Anterior cingulate cortex (tissue), 58 donors: ENCODE measurements at regions not wholly inside any gene's neighbourhood (a gene's known extent, or its start where the extent isn't known, plus 50 kb on each side); places are given as distances from the start of the nearest gene placed in this dataset.
"Not testable (repeated sequence)": the region's sequence is repeated elsewhere in the genome, so short reads cannot be mapped to it uniquely, and the experiment has no call there.

Source experiments
- DNase-seq, 58 donors: peaks; one replicate each; lab custom pipeline; 2025; lab: John Stamatoyannopoulos, UW

GRCh38 chr7:20519645-20520044 is 95.8 kb upstream of the ABCB5 start:
- peak in 9 of 58 donors; percentile 3 to 35 (median 13) for DNase-seq

GRCh38 chr7:20520530-20520929 is 94.9 kb upstream of the ABCB5 start:
- DNase-seq: no peak

- DNase-seq: no peak
Measured at GRCh38 chr7:20521243-20521642, 94.2 kb upstream of the ABCB5 start.

GRCh38 chr7:20529260-20529659 is 86.2 kb upstream of the ABCB5 start:
- no peak for DNase-seq

- peak in 2 of 58 donors; percentile 4 to 11 for DNase-seq
Measured at GRCh38 chr7:20532890-20533289, 82.6 kb upstream of the ABCB5 start.

- no peak for DNase-seq
Measured at GRCh38 chr7:20534543-20534942, 80.9 kb upstream of the ABCB5 start.

GRCh38 chr7:20535541-20535940 is 79.9 kb upstream of the ABCB5 start:
- DNase-seq: no peak

- no peak for DNase-seq
Measured at GRCh38 chr7:20539201-20539600, 76.3 kb upstream of the ABCB5 start.

- no peak for DNase-seq
Measured at GRCh38 chr7:20541608-20542349, 73.7 kb upstream of the ABCB5 start.

GRCh38 chr7:20542594-20542993 is 72.9 kb upstream of the ABCB5 start:
- DNase-seq: peak in 3 of 58 donors; percentile 4 to 40 (median 10)

GRCh38 chr7:20543500-20543899 is 72.0 kb upstream of the ABCB5 start:
- DNase-seq: no peak

- no peak for DNase-seq
Measured at GRCh38 chr7:20545016-20545415, 70.5 kb upstream of the ABCB5 start.

GRCh38 chr7:20546958-20547357 is 68.5 kb upstream of the ABCB5 start:
- not testable (repeated sequence) for DNase-seq

- DNase-seq: no peak
Measured at GRCh38 chr7:20554072-20554471, 61.4 kb upstream of the ABCB5 start.

- no peak for DNase-seq
Measured at GRCh38 chr7:20556091-20556490, 59.4 kb upstream of the ABCB5 start.

GRCh38 chr7:20557116-20557515 is 58.4 kb upstream of the ABCB5 start:
- no peak for DNase-seq

GRCh38 chr7:20558963-20559716 is 56.3 kb upstream of the ABCB5 start:
- DNase-seq: no peak

- DNase-seq: no peak
Measured at GRCh38 chr7:20559883-20560282, 55.6 kb upstream of the ABCB5 start.

- no peak for DNase-seq
Measured at GRCh38 chr7:20560325-20561180, 54.9 kb upstream of the ABCB5 start.

- no peak for DNase-seq
Measured at GRCh38 chr7:20561466-20561865, 54.0 kb upstream of the ABCB5 start.

- DNase-seq: no peak
Measured at GRCh38 chr7:20561908-20562307, 53.6 kb upstream of the ABCB5 start.
